ENCODE measurements at regions not wholly inside any gene's neighbourhood (a gene's known extent, or its start where the extent isn't known, plus 50 kb on each side); places are given as distances from the start of the nearest gene placed in this dataset.

DNA sequence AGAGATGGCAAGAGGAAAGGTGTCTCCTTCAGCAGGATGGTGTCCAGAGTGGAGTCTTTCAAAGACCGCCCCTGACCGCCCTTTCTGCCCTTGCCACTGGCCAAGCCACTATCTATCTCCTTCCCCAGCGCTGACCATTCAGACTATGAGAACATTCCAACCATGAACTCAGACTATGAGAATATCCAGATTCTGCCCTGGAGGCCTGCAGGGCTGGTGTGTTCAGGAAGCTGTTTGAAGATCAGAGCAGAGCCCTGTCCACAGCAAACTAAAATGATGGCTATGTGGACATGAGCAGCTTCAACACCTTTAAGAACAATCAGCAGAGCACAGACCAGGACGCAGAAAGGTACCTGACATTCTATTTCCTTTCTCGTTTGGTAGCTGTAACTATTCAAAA lies 57.3 kb upstream of the WNT7A start:
- no peak for TF ChIP-seq EZH2phosphoT487 (IDR thresholded peaks at IDR 0.05; ENCODE audit: low read depth)
- TF ChIP-seq, protein P1, sequence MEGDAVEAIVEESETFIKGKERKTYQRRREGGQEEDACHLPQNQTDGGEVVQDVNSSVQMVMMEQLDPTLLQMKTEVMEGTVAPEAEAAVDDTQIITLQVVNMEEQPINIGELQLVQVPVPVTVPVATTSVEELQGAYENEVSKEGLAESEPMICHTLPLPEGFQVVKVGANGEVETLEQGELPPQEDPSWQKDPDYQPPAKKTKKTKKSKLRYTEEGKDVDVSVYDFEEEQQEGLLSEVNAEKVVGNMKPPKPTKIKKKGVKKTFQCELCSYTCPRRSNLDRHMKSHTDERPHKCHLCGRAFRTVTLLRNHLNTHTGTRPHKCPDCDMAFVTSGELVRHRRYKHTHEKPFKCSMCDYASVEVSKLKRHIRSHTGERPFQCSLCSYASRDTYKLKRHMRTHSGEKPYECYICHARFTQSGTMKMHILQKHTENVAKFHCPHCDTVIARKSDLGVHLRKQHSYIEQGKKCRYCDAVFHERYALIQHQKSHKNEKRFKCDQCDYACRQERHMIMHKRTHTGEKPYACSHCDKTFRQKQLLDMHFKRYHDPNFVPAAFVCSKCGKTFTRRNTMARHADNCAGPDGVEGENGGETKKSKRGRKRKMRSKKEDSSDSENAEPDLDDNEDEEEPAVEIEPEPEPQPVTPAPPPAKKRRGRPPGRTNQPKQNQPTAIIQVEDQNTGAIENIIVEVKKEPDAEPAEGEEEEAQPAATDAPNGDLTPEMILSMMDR (IDR thresholded peaks at IDR 0.05; ENCODE audit: low read depth, low read length), result no peak
